ENCODE measurements at regions not wholly inside any gene's neighbourhood (a gene's known extent, or its start where the extent isn't known, plus 50 kb on each side); places are given as distances from the start of the nearest gene placed in this dataset.

DNA sequence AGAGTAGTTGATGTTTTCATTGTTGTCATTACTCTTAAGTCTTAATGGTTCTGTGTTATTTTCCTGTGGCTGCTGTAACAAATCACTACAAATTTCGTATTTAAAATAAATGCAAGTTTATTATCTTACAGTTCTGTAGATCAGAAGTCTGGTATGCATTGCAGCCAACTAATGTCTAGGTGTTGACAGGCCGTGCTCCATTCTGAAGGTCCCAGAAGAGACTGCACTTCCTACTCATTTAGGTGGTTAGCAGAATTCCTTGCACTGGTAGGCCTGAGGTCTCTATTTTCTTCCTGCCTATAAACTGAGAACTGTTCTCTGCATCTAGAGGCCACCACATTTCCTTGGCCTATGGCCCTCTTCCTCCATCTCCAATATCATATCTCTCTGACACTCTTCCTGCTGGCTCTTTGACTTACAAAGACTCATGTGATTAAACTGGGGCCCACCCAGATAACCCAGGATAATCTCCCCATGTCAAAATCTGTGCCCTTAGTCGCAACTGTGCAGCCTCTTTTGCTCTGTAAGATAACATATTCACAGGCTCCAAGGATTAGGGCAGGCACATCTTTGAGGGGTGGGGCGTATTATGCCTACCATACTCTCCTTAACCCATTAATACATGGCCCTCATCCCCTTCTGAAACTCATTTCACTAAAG is 468.4 kb downstream of the FOXO1 start:
- TF ChIP-seq POLR2A (IDR thresholded peaks at IDR 0.05; ENCODE audit: low read length) (no peak), GATA1 (IDR thresholded peaks at IDR 0.05; ENCODE audit: low read depth, low read length) (no peak)

Measured in erythroblast (primary cell).